K562 (cell line): ENCODE measurements at regions not wholly inside any gene's neighbourhood (a gene's known extent, or its start where the extent isn't known, plus 50 kb on each side); places are given as distances from the start of the nearest gene placed in this dataset.

Experiments
- BACH1 ChIP-seq: fragments of 200-800 bp; sonication (Bioruptor generic); IDR thresholded peaks from 2 replicates; pipeline ENCODE4 v1.6.1; 2016; ENCODE audit warnings: missing genetic modification characterization, missing compliant biosample characterization
- EZH2 ChIP-seq: IDR thresholded peaks from 2 replicates; pipeline ENCODE4 v1.6.1; 2012; ENCODE audit warnings: low read depth, mild to moderate bottlenecking, inconsistent platforms, low read length, borderline replicate concordance
- MTA2 ChIP-seq: fragments of 450-650 bp; IDR thresholded peaks from 2 replicates; pipeline ENCODE4 v1.6.1; 2016; ENCODE audit warnings: low read depth
- PHF8 ChIP-seq: fragments of 200-600 bp; sonication (generic); IDR thresholded peaks from 2 replicates; pipeline ENCODE4 v1.6.1; 2012; ENCODE audit warnings: mixed run types, mild to moderate bottlenecking, inconsistent platforms, low read length, moderate library complexity, borderline replicate concordance
- POLR2A ChIP-seq: fragments of 450-650 bp; conservative IDR thresholded peaks from 2 replicates; pipeline ENCODE4 v1.6.1; 2016
- TF ChIP-seq, protein P1 (sequence below), 2 experiments: fragments of 200-800 bp in 1 of 2; sonication (Bioruptor generic) in 1 of 2; sonication (generic) in 1 of 2; formaldehyde crosslinking in 1 of 2; IDR thresholded peaks in 1 of 2; conservative IDR thresholded peaks in 1 of 2; 2 replicates each; pipeline versions ENCODE4 v1.5.0 to v1.6.1; 2016 to 2020; ENCODE audit warnings: missing compliant biosample characterization in 1 of 2, missing genetic modification characterization in 1 of 2, missing genetic modification reagents in 1 of 2
- TF ChIP-seq, protein P2 (sequence below), 2 experiments: fragments of 450-650 bp in 1 of 2; sonication (generic) in 1 of 2; formaldehyde crosslinking in 1 of 2; IDR thresholded peaks in 1 of 2; conservative IDR thresholded peaks in 1 of 2; 2 replicates each; pipeline versions ENCODE4 v1.6.1 to v1.8.1; 2016 to 2023; ENCODE audit warnings: mild to moderate bottlenecking in 2 of 2, moderate library complexity in 2 of 2, inconsistent platforms in 1 of 2, missing genetic modification reagents in 1 of 2
- TF ChIP-seq, protein P3 (sequence below), 3 experiments: IDR thresholded peaks in 2 of 3; conservative IDR thresholded peaks in 1 of 3; 2 replicates each; pipeline ENCODE4 v1.5.1; 2011 to 2012; ENCODE audit warnings: low read length in 3 of 3, mild to moderate bottlenecking in 3 of 3, control low read depth in 2 of 3, improper control_type of control experiment in 1 of 3, inconsistent platforms in 1 of 3, low read depth in 1 of 3, mixed read lengths in 1 of 3, moderate library complexity in 1 of 3; ENCODE audit not compliant: insufficient read depth in 2 of 3

DNA sequence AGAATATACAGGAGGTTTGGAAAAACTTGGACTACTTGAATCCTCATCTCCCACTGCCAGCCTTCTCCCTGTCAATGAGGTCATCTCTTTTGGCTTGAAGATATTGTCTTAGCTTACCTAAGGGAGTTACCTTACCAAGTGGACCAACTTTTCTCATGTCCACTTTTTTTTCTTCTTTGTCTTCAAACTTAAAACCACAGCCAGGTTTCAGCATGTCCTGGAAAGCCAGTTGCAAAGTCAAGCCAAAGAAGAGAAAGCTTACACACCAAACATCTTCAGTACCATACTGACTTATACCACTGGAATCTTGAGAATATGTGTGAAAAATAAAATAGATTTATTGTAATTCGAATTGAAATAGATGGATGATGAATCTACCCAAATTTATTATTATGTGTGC lies 520.5 kb downstream of the HTR7 start:
- no peak for TF ChIP-seq BACH1 (tag)
- no peak for TF ChIP-seq EZH2
- no peak for TF ChIP-seq POLR2A
- no peak for TF ChIP-seq PHF8
- TF ChIP-seq, protein P1, sequence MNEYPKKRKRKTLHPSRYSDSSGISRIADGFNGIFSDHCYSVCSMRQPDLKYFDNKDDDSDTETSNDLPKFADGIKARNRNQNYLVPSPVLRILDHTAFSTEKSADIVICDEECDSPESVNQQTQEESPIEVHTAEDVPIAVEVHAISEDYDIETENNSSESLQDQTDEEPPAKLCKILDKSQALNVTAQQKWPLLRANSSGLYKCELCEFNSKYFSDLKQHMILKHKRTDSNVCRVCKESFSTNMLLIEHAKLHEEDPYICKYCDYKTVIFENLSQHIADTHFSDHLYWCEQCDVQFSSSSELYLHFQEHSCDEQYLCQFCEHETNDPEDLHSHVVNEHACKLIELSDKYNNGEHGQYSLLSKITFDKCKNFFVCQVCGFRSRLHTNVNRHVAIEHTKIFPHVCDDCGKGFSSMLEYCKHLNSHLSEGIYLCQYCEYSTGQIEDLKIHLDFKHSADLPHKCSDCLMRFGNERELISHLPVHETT (CRISPR knock-in tag; conservative IDR thresholded peaks at IDR 0.05 in 1 of 2, IDR thresholded peaks at IDR 0.05 in 1 of 2): no peak
- TF ChIP-seq, protein P2, sequence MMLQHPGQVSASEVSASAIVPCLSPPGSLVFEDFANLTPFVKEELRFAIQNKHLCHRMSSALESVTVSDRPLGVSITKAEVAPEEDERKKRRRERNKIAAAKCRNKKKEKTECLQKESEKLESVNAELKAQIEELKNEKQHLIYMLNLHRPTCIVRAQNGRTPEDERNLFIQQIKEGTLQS (IDR thresholded peaks at IDR 0.05): no peak
- TF ChIP-seq, protein P2 (CRISPR knock-in tag; conservative IDR thresholded peaks at IDR 0.05): no peak
- no peak for TF ChIP-seq MTA2
- TF ChIP-seq, protein P3, sequence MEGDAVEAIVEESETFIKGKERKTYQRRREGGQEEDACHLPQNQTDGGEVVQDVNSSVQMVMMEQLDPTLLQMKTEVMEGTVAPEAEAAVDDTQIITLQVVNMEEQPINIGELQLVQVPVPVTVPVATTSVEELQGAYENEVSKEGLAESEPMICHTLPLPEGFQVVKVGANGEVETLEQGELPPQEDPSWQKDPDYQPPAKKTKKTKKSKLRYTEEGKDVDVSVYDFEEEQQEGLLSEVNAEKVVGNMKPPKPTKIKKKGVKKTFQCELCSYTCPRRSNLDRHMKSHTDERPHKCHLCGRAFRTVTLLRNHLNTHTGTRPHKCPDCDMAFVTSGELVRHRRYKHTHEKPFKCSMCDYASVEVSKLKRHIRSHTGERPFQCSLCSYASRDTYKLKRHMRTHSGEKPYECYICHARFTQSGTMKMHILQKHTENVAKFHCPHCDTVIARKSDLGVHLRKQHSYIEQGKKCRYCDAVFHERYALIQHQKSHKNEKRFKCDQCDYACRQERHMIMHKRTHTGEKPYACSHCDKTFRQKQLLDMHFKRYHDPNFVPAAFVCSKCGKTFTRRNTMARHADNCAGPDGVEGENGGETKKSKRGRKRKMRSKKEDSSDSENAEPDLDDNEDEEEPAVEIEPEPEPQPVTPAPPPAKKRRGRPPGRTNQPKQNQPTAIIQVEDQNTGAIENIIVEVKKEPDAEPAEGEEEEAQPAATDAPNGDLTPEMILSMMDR (IDR thresholded peaks at IDR 0.05 in 2 of 3, conservative IDR thresholded peaks at IDR 0.05 in 1 of 3; ENCODE audit: insufficient read depth in 2 of 3, low read depth in 1 of 3, low read length in 3 of 3): no peak
